Brain microvascular endothelial cell (primary cell): ENCODE measurements at regions not wholly inside any gene's neighbourhood (a gene's known extent, or its start where the extent isn't known, plus 50 kb on each side); places are given as distances from the start of the nearest gene placed in this dataset.

ENCODE experiments used
- DNase-seq: peaks from one replicate; pipeline ENCODE4 v3.0.0-alpha.2; 2020
- H3K27ac ChIP-seq: fragments of 250-450 bp; sonication (Bioruptor Pico); 2 replicates; pipeline ENCODE4 v1.5.1; 2020; ENCODE audit warnings: mild to moderate bottlenecking, moderate library complexity
- H3K27me3 ChIP-seq: fragments of 250-450 bp; sonication (Bioruptor Pico); replicated peaks from 2 replicates; pipeline ENCODE4 v1.5.1; 2020; ENCODE audit warnings: mild to moderate bottlenecking
- H3K36me3 ChIP-seq: fragments of 250-450 bp; sonication (Bioruptor Pico); replicated peaks from 2 replicates; pipeline ENCODE4 v1.5.1; 2020; ENCODE audit warnings: mild to moderate bottlenecking
- H3K4me3 ChIP-seq: 2 replicates; pipeline ENCODE4 v1.5.1; 2011; ENCODE audit warnings: low read depth, mild to moderate bottlenecking, control low read depth, low read length, moderate library complexity
- CTCF ChIP-seq: IDR thresholded peaks from 2 replicates; pipeline ENCODE4 v1.5.1; 2011; ENCODE audit warnings: low read depth, mild to moderate bottlenecking, moderate library complexity, low read length, control low read depth, inconsistent platforms; ENCODE audit errors: missing control alignments
- in situ Hi-C: cut with HindIII; loops from 2 replicates; pipeline ENCODE4 v1.10.0; 2017; ENCODE audit warnings: low sequenced_read_pairs, low pct_ligation_motif_present

GRCh38 chr5:159467666-159468065 is 137.4 kb upstream of the IL12B start:
- no peak for DNase-seq
- TF ChIP-seq CTCF: no peak
- H3K36me3 ChIP-seq: no peaks in the 10 kb centered on the region
- in situ Hi-C loops: no loop called here
- H3K4me3 ChIP-seq: no peak overlapping the region
- no peak overlapping the region for H3K27ac ChIP-seq
- H3K27me3 ChIP-seq: no peaks in the 10 kb centered on the region

GRCh38 chr5:159469496-159470372 is 139.4 kb upstream of the IL12B start:
- TF ChIP-seq CTCF: no peak
- Histone ChIP-seq H3K27me3 (no peaks in the 10 kb centered on the region), H3K36me3 (no peaks in the 10 kb centered on the region), H3K4me3 (no peak overlapping the region), H3K27ac (no peak overlapping the region)
- DNase-seq: no peak
- in situ Hi-C loops: no loop called here

- no peaks in the 10 kb centered on the region for H3K36me3 ChIP-seq
- no peaks in the 10 kb centered on the region for H3K27me3 ChIP-seq
- H3K4me3 ChIP-seq: no peak overlapping the region
- no peak for TF ChIP-seq CTCF
- in situ Hi-C loops: no loop called here
- no peak for DNase-seq
- no peak overlapping the region for H3K27ac ChIP-seq
These were observed 141.6 kb upstream of the IL12B start for GRCh38 chr5:159471904-159472303.

GRCh38 chr5:159475026-159475425 is 144.7 kb upstream of the IL12B start:
- no peak for TF ChIP-seq CTCF

GRCh38 chr5:159478950-159479349 is 148.7 kb upstream of the IL12B start:
- no peaks in the 10 kb centered on the region for H3K27me3 ChIP-seq
- no peak for TF ChIP-seq CTCF
- DNase-seq: no peak
- in situ Hi-C loops: no loop called here
- no peak overlapping the region for H3K4me3 ChIP-seq
- H3K36me3 ChIP-seq: no peaks in the 10 kb centered on the region
- no peak overlapping the region for H3K27ac ChIP-seq

More at GRCh38 chr5:159475026-159475425, 144.7 kb upstream of the IL12B start:
- H3K27ac ChIP-seq: no peak overlapping the region
- no peak for DNase-seq
- no peak overlapping the region for H3K4me3 ChIP-seq
- H3K27me3 ChIP-seq: no peaks in the 10 kb centered on the region
- H3K36me3 ChIP-seq: no peaks in the 10 kb centered on the region
- in situ Hi-C loops: no loop called here

- Histone ChIP-seq H3K4me3 (no peak overlapping the region), H3K27me3 (no peaks in the 10 kb centered on the region), H3K27ac (no peak overlapping the region), H3K36me3 (no peaks in the 10 kb centered on the region)
- no peak for DNase-seq
- in situ Hi-C loops: no loop called here
- TF ChIP-seq CTCF: no peak
These were observed 150.6 kb upstream of the IL12B start for GRCh38 chr5:159480849-159481248.
